NCI-H128 (cell line): ENCODE measurements at regions not wholly inside any gene's neighbourhood (a gene's known extent, or its start where the extent isn't known, plus 50 kb on each side); places are given as distances from the start of the nearest gene placed in this dataset.

Source experiments
- DNase-seq: peaks from one replicate; lab custom pipeline; 2025; ENCODE audit not compliant: unreplicated experiment; lab: John Stamatoyannopoulos, UW

GRCh38 chr20:60465993-60466686 lies 507.9 kb downstream of the CDH26 start:
- no peak for DNase-seq

GRCh38 chr20:60466687-60467022 lies 508.4 kb downstream of the CDH26 start:
- DNase-seq, result no peak

GRCh38 chr20:60467078-60467477 lies 508.9 kb downstream of the CDH26 start:
- no peak for DNase-seq

GRCh38 chr20:60467771-60468170 lies 509.5 kb downstream of the CDH26 start:
- DNase-seq, result no peak

GRCh38 chr20:60469829-60470228 lies 511.6 kb downstream of the CDH26 start:
- DNase-seq, result no peak

GRCh38 chr20:60470366-60470765 lies 512.1 kb downstream of the CDH26 start:
- DNase-seq, result no peak

- no peak for DNase-seq
These were observed 515.0 kb downstream of the CDH26 start for GRCh38 chr20:60473211-60473610.

GRCh38 chr20:60474385-60474910 lies 516.2 kb downstream of the CDH26 start:
- DNase-seq, result no peak

- DNase-seq, result no peak
These were observed 517.8 kb downstream of the CDH26 start for GRCh38 chr20:60476045-60476444.

- no peak for DNase-seq
These were observed 519.7 kb downstream of the CDH26 start for GRCh38 chr20:60477958-60478357.

- no peak for DNase-seq
These were observed 520.3 kb downstream of the CDH26 start for GRCh38 chr20:60478533-60478932.

GRCh38 chr20:60480950-60481742 lies 522.9 kb downstream of the CDH26 start:
- DNase-seq, result no peak

GRCh38 chr20:60481743-60482133 lies 523.5 kb downstream of the CDH26 start:
- no peak for DNase-seq

- DNase-seq, result no peak
These were observed 524.2 kb downstream of the CDH26 start for GRCh38 chr20:60482221-60483008.

- no peak for DNase-seq
These were observed 525.1 kb downstream of the CDH26 start for GRCh38 chr20:60483371-60483770.

GRCh38 chr20:60484316-60484715 lies 526.1 kb downstream of the CDH26 start:
- no peak for DNase-seq

- DNase-seq, result no peak
These were observed 527.0 kb downstream of the CDH26 start for GRCh38 chr20:60485012-60485760.

GRCh38 chr20:60486315-60486714 lies 528.1 kb downstream of the CDH26 start:
- no peak for DNase-seq

GRCh38 chr20:60486937-60487336 lies 528.7 kb downstream of the CDH26 start:
- no peak for DNase-seq

- DNase-seq, result no peak
These were observed 532.2 kb downstream of the CDH26 start for GRCh38 chr20:60490217-60491050.
